Mesodermal cell (in vitro differentiated cells): ENCODE measurements at regions not wholly inside any gene's neighbourhood (a gene's known extent, or its start where the extent isn't known, plus 50 kb on each side); places are given as distances from the start of the nearest gene placed in this dataset.

ENCODE experiments used
- H3K27ac ChIP-seq: 2 replicates; pipeline ENCODE4 v1.7.0; 2013; ENCODE audit warnings: mild to moderate bottlenecking, low read depth, low read length, moderate library complexity; ENCODE audit not compliant: severe bottlenecking
- H3K36me3 ChIP-seq: 2 replicates; pipeline ENCODE4 v1.7.1; 2013; ENCODE audit warnings: mild to moderate bottlenecking, low read length, moderate library complexity; ENCODE audit not compliant: control insufficient read depth, insufficient read depth
- H3K4me1 ChIP-seq: one replicate; pipeline ENCODE4 v1.7.1; 2013; ENCODE audit warnings: mild to moderate bottlenecking, low read length; ENCODE audit not compliant: insufficient read depth, control insufficient read depth, poor library complexity, severe bottlenecking
- H3K4me3 ChIP-seq: 2 replicates; pipeline ENCODE4 v1.7.0; 2013; ENCODE audit warnings: low read length, control low read depth, mild to moderate bottlenecking; ENCODE audit not compliant: insufficient read depth, poor library complexity, severe bottlenecking; ENCODE audit errors: extremely low read depth
- H3K9me3 ChIP-seq: 2 replicates; pipeline ENCODE4 v1.7.1; 2013; ENCODE audit warnings: mild to moderate bottlenecking, low read length, moderate library complexity; ENCODE audit not compliant: control insufficient read depth
- WGBS, 2 experiments: methylation state at CpG; one replicate each; pipeline ENCODE4 v1.1.5; 2013; ENCODE audit warnings: missing lambda C conversion rate in 2 of 2; ENCODE audit not compliant: insufficient coverage in 2 of 2; 5-methylcytosine and 5-hydroxymethylcytosine counted together

- Histone ChIP-seq H3K4me1 (no peaks in the 10 kb centered on the region), H3K9me3 (no peaks in the 10 kb centered on the region), H3K36me3 (no peaks in the 10 kb centered on the region), H3K27ac (no peak overlapping the region), H3K4me3 (no peak overlapping the region)
- WGBS, 2 experiments = 82 to 84% methylated on average over 2 of the region's 2 CpGs
These were observed 428.9 kb upstream of the THRB start for GRCh38 chr3:24923570-24923969.

GRCh38 chr3:24929521-24929920 is 434.9 kb upstream of the THRB start:
- no CpG with 5 or more reads among the region's 1 CpG for WGBS, 2 experiments
- H3K36me3 ChIP-seq = no peaks in the 10 kb centered on the region
- H3K9me3 ChIP-seq = no peaks in the 10 kb centered on the region
- H3K27ac ChIP-seq = no peak overlapping the region
- no peak overlapping the region for H3K4me3 ChIP-seq
- H3K4me1 ChIP-seq = no peaks in the 10 kb centered on the region

GRCh38 chr3:24933401-24933800 is 438.8 kb upstream of the THRB start:
- Histone ChIP-seq H3K27ac (no peak overlapping the region), H3K9me3 (no peaks in the 10 kb centered on the region), H3K4me3 (no peak overlapping the region), H3K4me1 (no peaks in the 10 kb centered on the region), H3K36me3 (no peaks in the 10 kb centered on the region)
- 94% methylated on average over 3 of the region's 3 CpGs; no CpG with 5 or more reads in 1 of the 2 experiments for WGBS, 2 experiments

- H3K36me3 ChIP-seq = no peaks in the 10 kb centered on the region
- no peak overlapping the region for H3K27ac ChIP-seq
- H3K4me1 ChIP-seq = no peaks in the 10 kb centered on the region
- no peak overlapping the region for H3K4me3 ChIP-seq
- no peaks in the 10 kb centered on the region for H3K9me3 ChIP-seq
- 88 to 100% methylated on average over 1 of the region's 1 CpG for WGBS, 2 experiments
These were observed 441.9 kb upstream of the THRB start for GRCh38 chr3:24936574-24936973.

- Histone ChIP-seq H3K9me3 (no peaks in the 10 kb centered on the region), H3K36me3 (no peaks in the 10 kb centered on the region), H3K4me3 (no peak overlapping the region), H3K4me1 (no peaks in the 10 kb centered on the region), H3K27ac (no peak overlapping the region)
- 89 to 90% methylated on average over 4 to 5 of the region's 5 CpGs for WGBS, 2 experiments
These were observed 442.6 kb upstream of the THRB start for GRCh38 chr3:24937228-24937627.

- Histone ChIP-seq H3K9me3 (no peaks in the 10 kb centered on the region), H3K4me3 (no peak overlapping the region), H3K36me3 (no peaks in the 10 kb centered on the region), H3K27ac (no peak overlapping the region), H3K4me1 (no peaks in the 10 kb centered on the region)
- WGBS, 2 experiments = 90 to 100% methylated on average over 1 to 2 of the region's 5 CpGs
These were observed 443.1 kb upstream of the THRB start for GRCh38 chr3:24937780-24938179.

- Histone ChIP-seq H3K36me3 (no peaks in the 10 kb centered on the region), H3K4me3 (no peak overlapping the region), H3K9me3 (no peaks in the 10 kb centered on the region), H3K4me1 (no peaks in the 10 kb centered on the region), H3K27ac (no peak overlapping the region)
- 77 to 86% methylated on average over 1 of the region's 3 CpGs for WGBS, 2 experiments
These were observed 449.3 kb upstream of the THRB start for GRCh38 chr3:24943961-24944360.

GRCh38 chr3:24944805-24945520 is 450.3 kb upstream of the THRB start:
- 80 to 87% methylated on average over 1 to 2 of the region's 3 CpGs for WGBS, 2 experiments
- Histone ChIP-seq H3K4me3 (no peak overlapping the region), H3K36me3 (no peaks in the 10 kb centered on the region), H3K4me1 (no peaks in the 10 kb centered on the region), H3K27ac (no peak overlapping the region), H3K9me3 (no peaks in the 10 kb centered on the region)

GRCh38 chr3:24945563-24945962 is 450.9 kb upstream of the THRB start:
- H3K36me3 ChIP-seq = no peaks in the 10 kb centered on the region
- H3K9me3 ChIP-seq = no peaks in the 10 kb centered on the region
- WGBS, 2 experiments = 88 to 100% methylated on average over 1 to 2 of the region's 2 CpGs
- no peaks in the 10 kb centered on the region for H3K4me1 ChIP-seq
- H3K27ac ChIP-seq = no peak overlapping the region
- no peak overlapping the region for H3K4me3 ChIP-seq

- Histone ChIP-seq H3K9me3 (no peaks in the 10 kb centered on the region), H3K27ac (no peak overlapping the region), H3K4me1 (no peaks in the 10 kb centered on the region), H3K4me3 (no peak overlapping the region), H3K36me3 (no peaks in the 10 kb centered on the region)
- 62 to 80% methylated on average over 1 to 2 of the region's 4 CpGs for WGBS, 2 experiments
These were observed 452.5 kb upstream of the THRB start for GRCh38 chr3:24947103-24947502.

- no peaks in the 10 kb centered on the region for H3K4me1 ChIP-seq
- no peak overlapping the region for H3K27ac ChIP-seq
- 89 to 100% methylated on average over 1 to 2 of the region's 4 CpGs for WGBS, 2 experiments
- H3K9me3 ChIP-seq = no peaks in the 10 kb centered on the region
- no peaks in the 10 kb centered on the region for H3K36me3 ChIP-seq
- no peak overlapping the region for H3K4me3 ChIP-seq
These were observed 456.5 kb upstream of the THRB start for GRCh38 chr3:24951180-24951579.
